GM10266 (cell line): ENCODE measurements at regions not wholly inside any gene's neighbourhood (a gene's known extent, or its start where the extent isn't known, plus 50 kb on each side); places are given as distances from the start of the nearest gene placed in this dataset.
"Not testable (repeated sequence)": the region's sequence is repeated elsewhere in the genome, so short reads cannot be mapped to it uniquely, and the experiment has no call there.

Source experiments
- DNase-seq: peaks from one replicate; pipeline ENCODE4 v3.0.0; 2012; ENCODE audit errors: extremely low spot score
- TF ChIP-seq, protein P1 (sequence below): IDR thresholded peaks from 2 replicates; pipeline ENCODE4 v1.5.1; 2012; ENCODE audit warnings: mild to moderate bottlenecking, low read depth; ENCODE audit not compliant: control insufficient read depth, insufficient read depth; ENCODE audit errors: missing control alignments

DNA sequence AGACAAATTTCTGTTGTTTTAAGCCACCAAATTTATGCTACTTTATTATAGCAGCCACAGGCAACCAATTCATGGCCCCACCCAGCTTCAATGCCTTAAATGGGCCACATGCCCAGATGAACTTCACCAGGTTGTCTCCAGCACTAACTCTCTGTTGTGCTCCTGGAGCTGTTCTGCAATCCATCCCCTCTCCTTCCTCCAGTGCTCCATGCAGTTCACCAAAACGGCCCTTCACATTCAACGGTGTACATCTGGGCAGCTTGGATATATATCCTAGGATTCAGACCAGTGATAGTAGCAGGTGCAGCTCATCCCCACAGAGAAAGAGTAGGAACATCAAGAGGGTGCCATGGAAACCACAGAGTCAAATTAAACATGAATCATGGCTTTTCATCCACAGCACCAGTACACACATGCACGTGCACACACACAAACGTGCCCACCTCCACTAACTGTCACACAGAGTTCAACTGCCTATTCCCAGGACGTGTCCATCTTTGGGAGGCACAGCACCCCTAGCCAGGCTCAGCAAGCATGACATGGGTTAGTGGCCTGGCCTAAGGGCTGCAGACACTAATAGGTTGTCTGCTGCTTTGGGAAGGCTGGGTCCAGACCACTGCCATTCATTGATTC is 134.5 kb downstream of the MED10 start:
- TF ChIP-seq, protein P1, sequence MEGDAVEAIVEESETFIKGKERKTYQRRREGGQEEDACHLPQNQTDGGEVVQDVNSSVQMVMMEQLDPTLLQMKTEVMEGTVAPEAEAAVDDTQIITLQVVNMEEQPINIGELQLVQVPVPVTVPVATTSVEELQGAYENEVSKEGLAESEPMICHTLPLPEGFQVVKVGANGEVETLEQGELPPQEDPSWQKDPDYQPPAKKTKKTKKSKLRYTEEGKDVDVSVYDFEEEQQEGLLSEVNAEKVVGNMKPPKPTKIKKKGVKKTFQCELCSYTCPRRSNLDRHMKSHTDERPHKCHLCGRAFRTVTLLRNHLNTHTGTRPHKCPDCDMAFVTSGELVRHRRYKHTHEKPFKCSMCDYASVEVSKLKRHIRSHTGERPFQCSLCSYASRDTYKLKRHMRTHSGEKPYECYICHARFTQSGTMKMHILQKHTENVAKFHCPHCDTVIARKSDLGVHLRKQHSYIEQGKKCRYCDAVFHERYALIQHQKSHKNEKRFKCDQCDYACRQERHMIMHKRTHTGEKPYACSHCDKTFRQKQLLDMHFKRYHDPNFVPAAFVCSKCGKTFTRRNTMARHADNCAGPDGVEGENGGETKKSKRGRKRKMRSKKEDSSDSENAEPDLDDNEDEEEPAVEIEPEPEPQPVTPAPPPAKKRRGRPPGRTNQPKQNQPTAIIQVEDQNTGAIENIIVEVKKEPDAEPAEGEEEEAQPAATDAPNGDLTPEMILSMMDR = no peak
- no peak for DNase-seq

DNA sequence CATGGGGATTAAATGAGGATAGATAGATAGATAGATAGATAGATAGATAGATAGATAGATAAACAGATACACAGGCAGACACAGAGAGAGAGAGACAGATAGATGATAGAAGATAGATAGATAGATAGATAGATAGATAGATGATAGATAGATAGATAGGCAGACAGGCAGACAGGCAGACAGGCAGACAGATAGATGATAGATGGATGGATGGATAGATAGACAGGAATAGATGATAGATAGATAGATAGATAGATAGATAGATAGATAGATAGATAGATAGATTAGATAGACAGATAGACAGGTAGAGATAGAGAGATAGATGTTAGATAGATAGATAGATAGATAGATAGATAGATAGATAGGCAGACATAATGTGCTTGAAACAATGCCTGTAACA is 137.3 kb downstream of the MED10 start:
- DNase-seq = not testable (repeated sequence)

DNA sequence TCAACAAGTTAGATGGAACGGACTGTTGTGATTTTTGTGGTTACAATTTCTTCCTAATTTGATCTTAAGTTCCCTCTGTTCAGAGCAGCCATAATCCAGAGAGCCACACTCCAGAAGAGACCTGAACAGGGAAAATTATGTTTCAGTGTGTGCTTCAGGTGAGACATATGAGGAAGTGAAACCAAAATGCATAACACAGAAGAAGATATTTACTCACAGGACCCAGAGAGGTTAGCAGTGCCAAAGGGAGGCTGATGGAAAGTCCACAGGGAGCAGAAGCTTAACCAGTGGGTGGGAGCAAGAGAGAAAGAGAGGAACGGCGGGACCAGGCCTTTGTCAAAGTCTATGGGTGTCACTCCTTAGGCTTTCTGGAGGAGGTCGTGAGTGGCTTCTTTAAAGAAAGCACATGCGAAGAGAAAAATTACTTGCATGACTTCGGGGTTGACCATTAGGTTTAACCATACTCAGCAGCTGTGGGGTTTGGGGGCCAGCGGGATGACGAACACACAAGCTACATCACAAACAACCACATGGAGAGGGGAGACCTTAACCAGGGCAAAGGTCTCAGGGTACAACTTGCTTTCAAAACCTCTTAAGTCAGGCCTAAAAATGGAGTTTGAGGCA is 141.4 kb downstream of the MED10 start:
- TF ChIP-seq, protein P1 = no peak
- DNase-seq = peak; percentile 14

DNA sequence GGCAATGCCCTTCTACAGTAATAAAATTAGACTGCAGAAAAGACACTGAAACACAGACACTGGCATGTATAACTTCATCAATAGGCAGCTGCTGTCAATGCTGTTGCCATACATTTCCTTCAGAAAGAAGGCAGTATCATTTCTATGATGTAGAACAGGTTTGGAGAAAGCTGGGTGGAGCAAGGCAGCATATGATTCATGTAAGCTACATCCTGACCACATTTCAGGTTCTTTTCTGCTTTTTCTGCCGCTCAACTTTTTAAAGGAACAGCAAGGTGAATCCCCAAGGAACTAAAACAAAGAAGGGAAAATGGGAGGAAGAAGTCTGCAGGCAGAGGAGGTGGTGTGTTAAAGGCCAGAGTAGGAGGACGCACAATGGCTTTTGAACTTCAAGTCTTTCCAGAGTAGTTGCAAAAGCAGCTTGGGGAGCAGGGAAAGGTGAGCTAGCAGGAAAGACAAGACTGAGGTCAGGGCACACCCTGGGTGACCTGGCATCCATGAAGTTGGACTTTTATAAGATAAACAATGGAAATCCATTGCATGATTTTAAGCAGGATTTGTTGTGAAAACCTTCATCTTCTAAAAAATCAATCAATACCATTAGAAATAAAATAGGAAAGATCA is 142.1 kb downstream of the MED10 start:
- TF ChIP-seq, protein P1 = no peak

DNA sequence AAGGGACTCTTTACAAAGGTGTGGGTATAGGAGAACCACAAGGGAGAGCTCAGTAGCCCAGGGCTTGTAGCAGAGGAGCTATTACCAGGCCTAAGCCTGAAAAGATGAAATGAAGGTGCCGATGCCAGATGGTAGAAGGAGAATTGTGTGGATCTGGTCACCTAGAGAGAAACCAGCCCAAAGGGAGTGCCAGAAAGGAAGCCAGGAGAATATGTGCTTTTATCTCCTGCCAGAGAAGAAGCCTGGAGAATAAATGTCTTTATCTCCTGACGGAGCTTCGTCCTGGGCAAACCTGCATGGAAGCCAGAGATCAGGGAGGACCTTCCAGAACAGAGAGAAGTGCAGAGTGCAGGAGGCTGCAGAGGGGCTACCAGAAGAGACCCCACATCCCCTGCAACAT is 142.6 kb downstream of the MED10 start:
- no peak for DNase-seq
- TF ChIP-seq, protein P1 = no peak

More for the DNA sequence above, 142.1 kb downstream of the MED10 start:
- no peak for DNase-seq

DNA sequence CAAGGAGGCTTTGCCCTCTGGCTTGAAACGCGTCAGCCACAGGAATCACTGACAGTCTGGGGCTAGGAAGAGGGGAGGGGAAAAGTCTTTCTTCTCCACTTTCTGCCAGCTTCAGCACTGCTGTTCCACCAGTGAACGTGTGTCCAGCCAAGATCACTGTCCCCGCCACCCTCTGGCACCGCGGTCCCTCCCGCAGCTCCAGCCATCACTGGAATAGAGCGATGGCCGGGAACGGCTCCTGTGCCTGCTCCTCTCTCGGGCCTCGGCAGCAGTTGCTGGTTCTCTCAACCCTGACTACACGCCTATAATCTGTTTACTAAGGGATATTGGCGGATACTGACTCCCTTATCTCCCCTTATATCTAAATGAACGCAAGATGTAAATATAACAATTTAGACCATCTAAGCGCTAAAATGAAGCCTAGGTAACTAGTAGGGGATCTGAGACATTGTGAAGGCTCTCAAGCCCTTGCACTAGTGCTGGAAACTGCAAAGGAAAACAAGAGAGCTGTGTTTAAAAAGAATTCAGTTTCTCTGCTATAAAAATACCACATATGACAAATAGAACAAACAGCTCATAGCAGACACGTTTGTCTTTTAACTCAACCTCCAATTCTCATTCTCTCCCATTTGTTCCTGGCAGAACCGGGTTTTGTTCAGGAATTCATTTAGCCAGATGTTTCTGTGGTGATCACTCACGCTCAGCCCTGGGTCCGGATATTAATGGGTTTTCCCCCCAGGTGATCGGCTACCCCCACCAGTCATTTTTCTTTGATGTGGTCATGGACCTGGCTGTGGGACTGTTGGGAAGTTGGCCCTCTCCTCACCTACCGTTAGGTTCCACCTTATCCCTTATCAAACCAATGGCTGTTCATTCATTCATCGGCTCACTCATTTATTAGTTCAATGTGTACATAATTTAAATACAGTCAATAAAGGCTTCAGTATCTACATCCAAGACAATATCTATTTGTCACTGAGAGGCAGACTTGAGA is 149.8 kb downstream of the MED10 start:
- TF ChIP-seq, protein P1 = no peak
- no peak for DNase-seq

DNA sequence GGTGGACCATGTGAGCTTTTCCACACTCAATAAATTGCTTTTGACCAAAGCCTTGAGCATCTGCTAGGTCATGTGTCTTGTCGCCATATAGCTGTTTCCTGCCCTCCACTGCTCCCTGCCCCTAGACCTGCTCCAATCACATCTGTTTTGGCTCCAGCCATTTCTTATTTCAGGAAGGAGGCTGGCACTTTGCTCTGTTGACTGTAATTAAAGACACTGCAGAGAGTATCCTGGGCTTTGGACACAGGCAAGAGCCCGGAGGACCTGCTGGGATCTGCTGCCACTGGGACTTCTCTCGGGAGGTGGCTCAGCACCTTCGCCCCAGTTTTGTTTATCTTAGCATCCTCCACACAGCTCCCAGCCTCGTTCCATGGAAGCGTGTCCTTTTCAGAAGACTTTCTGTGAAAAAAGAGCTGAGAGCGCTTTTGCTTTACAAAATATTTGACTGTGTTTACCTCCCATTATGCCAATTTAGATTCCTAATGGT is 153.2 kb downstream of the MED10 start:
- TF ChIP-seq, protein P1 = no peak
- no peak for DNase-seq
